K562 (cell line): ENCODE measurements at regions not wholly inside any gene's neighbourhood (a gene's known extent, or its start where the extent isn't known, plus 50 kb on each side); places are given as distances from the start of the nearest gene placed in this dataset.

Experiments used
- ATAC-seq: fragments of 200-7000 bp; cut with Tn5 transposase; 3 replicates; pipeline ENCODE4 v1.9.1; 2020; ENCODE audit warnings: moderate library complexity
- BruUV-seq: library from RNA; stranded (reverse); fragments of 400-500 nt; replicated peaks from 2 replicates; lab custom pipeline; 2021; lab: Mats Ljungman, UMichigan
- CTCF ChIA-PET: fragments of 300-600 bp; formaldehyde crosslinking; extraction: SDS; loops from one replicate; lab custom pipeline; 2021; ENCODE audit warnings: low intra/inter-chr PET ratio; lab: Yijun Ruan, JAX
- POLR2A ChIA-PET: fragments of 300-600, 350-650 bp; sonication (Branson Sonifier 250); formaldehyde crosslinking; extraction: SDS; loops from one replicate; lab custom pipeline; 2021; ENCODE audit warnings: antibody characterized with exemption, inconsistent platforms; lab: Yijun Ruan, JAX
- DNase-seq, 4 experiments: peaks; one replicate each; pipeline versions ENCODE4 v3.0.0 to v3.0.0-alpha.2; 2011 to 2018; ENCODE audit warnings: low spot score in 3 of 4, mixed read lengths in 3 of 4; ENCODE audit errors: extremely low read depth in 1 of 4
- FAIRE-seq: peaks from 2 replicates; lab custom pipeline; 2011; peaks lifted over from hg19 to GRCh38; lab: Jason Lieb, UNC
- H2AFZ ChIP-seq: 2 replicates; pipeline ENCODE4 v1.6.0; 2011; ENCODE audit warnings: low read depth, low read length, control low read depth, inconsistent platforms
- H3K27ac ChIP-seq: fragments of 200-600 bp; 3 replicates; pipeline ENCODE4 v1.8.0; 2011; ENCODE audit warnings: low read depth, mild to moderate bottlenecking, control low read depth, inconsistent platforms, low read length, moderate library complexity, mixed read lengths; ENCODE audit errors: extremely low read depth
- H3K27me3 ChIP-seq, 2 experiments: fragments of 300-600 bp in 1 of 2; 2 replicates in 1 of 2; 3 replicates in 1 of 2; pipeline versions ENCODE4 v1.6.0 to v1.8.0; 2011; ENCODE audit warnings: inconsistent platforms in 2 of 2, low read length in 2 of 2, mild to moderate bottlenecking in 1 of 2, mixed read lengths in 1 of 2, moderate library complexity in 1 of 2; ENCODE audit not compliant: control insufficient read depth in 2 of 2, insufficient read depth in 2 of 2
- H3K36me3 ChIP-seq: fragments of 300-600 bp; 3 replicates; pipeline ENCODE4 v1.8.0; 2011; ENCODE audit warnings: mild to moderate bottlenecking, low read length, inconsistent platforms; ENCODE audit not compliant: control insufficient read depth, insufficient read depth
- H3K4me1 ChIP-seq, 2 experiments: fragments of 200-600 bp in 1 of 2; replicated peaks in 1 of 2; 2 replicates in 1 of 2; 3 replicates in 1 of 2; pipeline versions ENCODE4 v1.5.1 to v1.8.0; 2011; ENCODE audit warnings: inconsistent platforms in 2 of 2, low read length in 2 of 2, mild to moderate bottlenecking in 1 of 2, mixed read lengths in 1 of 2, moderate library complexity in 1 of 2; ENCODE audit not compliant: control insufficient read depth in 2 of 2, insufficient read depth in 2 of 2
- H3K4me2 ChIP-seq: 2 replicates; pipeline ENCODE4 v1.6.1; 2011; ENCODE audit warnings: low read length, control low read depth, inconsistent platforms, mixed read lengths; ENCODE audit not compliant: insufficient read depth
- H3K4me3 ChIP-seq: fragments of 200-600 bp; sonication (generic), shearing (Covaris generic); 2 replicates; pipeline ENCODE4 v1.5.1; 2016; ENCODE audit warnings: control low read depth, inconsistent platforms
- H3K79me2 ChIP-seq: fragments of 200-600 bp; 3 replicates; pipeline ENCODE4 v1.8.0; 2011; ENCODE audit warnings: low read length, inconsistent platforms; ENCODE audit not compliant: control insufficient read depth, insufficient read depth
- H3K9ac ChIP-seq, 2 experiments: 2 replicates each; pipeline versions ENCODE4 v1.6.0 to v1.6.1; 2011; ENCODE audit warnings: low read depth in 2 of 2, low read length in 2 of 2, control low read depth in 1 of 2, inconsistent platforms in 1 of 2, mild to moderate bottlenecking in 1 of 2, mixed read lengths in 1 of 2; ENCODE audit not compliant: insufficient read depth in 1 of 2
- H3K9me1 ChIP-seq: one replicate; pipeline ENCODE4 v1.6.0; 2011; ENCODE audit warnings: inconsistent platforms, mild to moderate bottlenecking, low read length, moderate library complexity; ENCODE audit not compliant: control insufficient read depth, insufficient read depth
- H3K9me3 ChIP-seq: replicated peaks from 2 replicates; pipeline ENCODE4 v1.5.1; 2011; ENCODE audit warnings: low read depth, low read length, inconsistent platforms; ENCODE audit not compliant: control insufficient read depth, insufficient read depth
- H4K20me1 ChIP-seq: replicated peaks from 2 replicates; pipeline ENCODE4 v1.6.1; 2011; ENCODE audit warnings: low read length, inconsistent platforms, mixed read lengths; ENCODE audit not compliant: control insufficient read depth, insufficient read depth
- FOXA1 ChIP-seq: fragments of 450-650 bp; IDR thresholded peaks from 2 replicates; pipeline ENCODE4 v1.6.1; 2016; ENCODE audit warnings: mild to moderate bottlenecking, borderline replicate concordance
- NONO ChIP-seq, 2 experiments: fragments of 200-400 bp in 1 of 2; fragments of 450-650 bp in 1 of 2; formaldehyde crosslinking in 1 of 2; IDR thresholded peaks; 2 replicates each; pipeline ENCODE4 v1.6.1; 2017; ENCODE audit warnings: low read depth in 2 of 2, mild to moderate bottlenecking in 2 of 2, moderate library complexity in 2 of 2, low read length in 1 of 2
- PRMT5 ChIP-seq: sonication (generic); formaldehyde crosslinking; IDR thresholded peaks from 2 replicates; pipeline ENCODE4 v1.5.0; 2020; ENCODE audit warnings: missing genetic modification reagents
- XRCC3 ChIP-seq: fragments of 450-650 bp; IDR thresholded peaks from 2 replicates; pipeline ENCODE4 v1.6.1; 2017; ENCODE audit warnings: mild to moderate bottlenecking, moderate library complexity
- ZBED1 ChIP-seq: IDR thresholded peaks from 2 replicates; pipeline ENCODE4 v1.6.1; 2014
- WGBS: fragments of 100-300 bp; shearing (Covaris generic); methylation state at CpG from one replicate; pipeline ENCODE4 v1.1.6; 2016; ENCODE audit warnings: low coverage, mixed read lengths; ENCODE audit not compliant: insufficient coverage; ENCODE audit errors: missing lambda C conversion rate; 5-methylcytosine and 5-hydroxymethylcytosine counted together
- in situ Hi-C: fragments of 300-500 bp; cut with MboI; formaldehyde crosslinking; loops from 4 replicates; pipeline ENCODE4 v1.15.0; 2018; ENCODE audit warnings: inconsistent platforms, mixed read lengths
- intact Hi-C: fragments of 100-400 bp; cut with micrococcal nuclease; formaldehyde crosslinking; loops from 2 replicates; pipeline ENCODE4 v1.14.2; 2022
- TF ChIP-seq, protein P1 (sequence below): fragments of 450-650 bp; IDR thresholded peaks from 2 replicates; pipeline ENCODE4 v1.7.1; 2018; ENCODE audit warnings: mild to moderate bottlenecking, low read depth; ENCODE audit not compliant: partially characterized antibody

DNA sequence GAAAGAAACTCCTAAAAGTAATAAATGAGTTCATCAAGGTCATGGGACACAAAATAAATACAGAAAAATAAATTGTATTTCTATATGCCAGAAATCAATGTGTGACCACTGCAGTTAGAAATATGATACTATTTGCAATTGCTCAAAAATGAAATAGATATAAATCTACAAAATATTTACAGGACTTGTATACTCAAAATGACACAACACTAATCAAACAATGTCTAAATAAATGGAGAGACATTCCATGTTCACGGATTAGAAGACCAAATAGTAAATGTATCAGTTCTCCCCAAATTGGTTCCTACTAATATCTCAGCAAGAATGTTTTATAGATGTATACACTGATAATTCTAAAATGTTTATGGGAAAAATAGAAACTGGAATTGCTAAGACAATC lies 345.3 kb downstream of the NR2F1-AS1 start:
- no peaks in the 10 kb centered on the region for H3K4me1 ChIP-seq
- H3K9ac ChIP-seq = no peak overlapping the region
- TF ChIP-seq, protein P1, sequence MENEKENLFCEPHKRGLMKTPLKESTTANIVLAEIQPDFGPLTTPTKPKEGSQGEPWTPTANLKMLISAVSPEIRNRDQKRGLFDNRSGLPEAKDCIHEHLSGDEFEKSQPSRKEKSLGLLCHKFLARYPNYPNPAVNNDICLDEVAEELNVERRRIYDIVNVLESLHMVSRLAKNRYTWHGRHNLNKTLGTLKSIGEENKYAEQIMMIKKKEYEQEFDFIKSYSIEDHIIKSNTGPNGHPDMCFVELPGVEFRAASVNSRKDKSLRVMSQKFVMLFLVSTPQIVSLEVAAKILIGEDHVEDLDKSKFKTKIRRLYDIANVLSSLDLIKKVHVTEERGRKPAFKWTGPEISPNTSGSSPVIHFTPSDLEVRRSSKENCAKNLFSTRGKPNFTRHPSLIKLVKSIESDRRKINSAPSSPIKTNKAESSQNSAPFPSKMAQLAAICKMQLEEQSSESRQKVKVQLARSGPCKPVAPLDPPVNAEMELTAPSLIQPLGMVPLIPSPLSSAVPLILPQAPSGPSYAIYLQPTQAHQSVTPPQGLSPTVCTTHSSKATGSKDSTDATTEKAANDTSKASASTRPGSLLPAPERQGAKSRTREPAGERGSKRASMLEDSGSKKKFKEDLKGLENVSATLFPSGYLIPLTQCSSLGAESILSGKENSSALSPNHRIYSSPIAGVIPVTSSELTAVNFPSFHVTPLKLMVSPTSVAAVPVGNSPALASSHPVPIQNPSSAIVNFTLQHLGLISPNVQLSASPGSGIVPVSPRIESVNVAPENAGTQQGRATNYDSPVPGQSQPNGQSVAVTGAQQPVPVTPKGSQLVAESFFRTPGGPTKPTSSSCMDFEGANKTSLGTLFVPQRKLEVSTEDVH = no peak
- no peak for TF ChIP-seq NONO (IDR thresholded peaks at IDR 0.05; ENCODE audit: low read depth in 2 of 2, low read length in 1 of 2)
- TF ChIP-seq XRCC3 = no peak
- no peak for TF ChIP-seq ZBED1
- no peak for TF ChIP-seq PRMT5
- no peak for TF ChIP-seq FOXA1
- no peak overlapping the region for H3K4me3 ChIP-seq
- no peaks in the 10 kb centered on the region for H3K79me2 ChIP-seq
- no TSS peak for BruUV-seq
- intact Hi-C loops (no loop called here), in situ Hi-C loops (no loop called here)
- ChIA-PET POLR2A (no interaction called here), CTCF (no interaction called here)
- no peaks in the 10 kb centered on the region for H3K9me1 ChIP-seq
- ATAC-seq (no peak), FAIRE-seq (no peak), DNase-seq (no peak)
- WGBS = 0% methylated on average over 1 of the region's 1 CpG
- no peaks in the 10 kb centered on the region for H4K20me1 ChIP-seq
- H3K9me3 ChIP-seq = no peaks in the 10 kb centered on the region; the same call in none of the 2 replicates
- no peak overlapping the region for H3K4me2 ChIP-seq
- no peak overlapping the region for H3K27ac ChIP-seq
- H2AFZ ChIP-seq = no peak overlapping the region
- H3K27me3 ChIP-seq = no peaks in the 10 kb centered on the region
- H3K36me3 ChIP-seq = no peaks in the 10 kb centered on the region
